Fibroblast of pulmonary artery (primary cell): ENCODE measurements at regions not wholly inside any gene's neighbourhood (a gene's known extent, or its start where the extent isn't known, plus 50 kb on each side); places are given as distances from the start of the nearest gene placed in this dataset.

Experiments used
- DNase-seq: peaks from one replicate; pipeline ENCODE4 v3.0.0-alpha.2; 2010; ENCODE audit warnings: low read depth
- H3K4me3 ChIP-seq: replicated peaks from 2 replicates; pipeline ENCODE4 v1.5.1; 2011; ENCODE audit warnings: low read depth, mild to moderate bottlenecking, control low read depth, low read length, moderate library complexity
- TF ChIP-seq, protein P1 (sequence below): IDR thresholded peaks from 2 replicates; pipeline ENCODE4 v1.5.1; 2011; ENCODE audit warnings: mild to moderate bottlenecking, control low read depth, low read length, inconsistent platforms; ENCODE audit errors: missing control alignments

GRCh38 chr15:27673766-27674445 lies 425.2 kb downstream of the OCA2 start:
- H3K4me3 ChIP-seq = no peak overlapping the region
- DNase-seq = no peak
- TF ChIP-seq, protein P1, sequence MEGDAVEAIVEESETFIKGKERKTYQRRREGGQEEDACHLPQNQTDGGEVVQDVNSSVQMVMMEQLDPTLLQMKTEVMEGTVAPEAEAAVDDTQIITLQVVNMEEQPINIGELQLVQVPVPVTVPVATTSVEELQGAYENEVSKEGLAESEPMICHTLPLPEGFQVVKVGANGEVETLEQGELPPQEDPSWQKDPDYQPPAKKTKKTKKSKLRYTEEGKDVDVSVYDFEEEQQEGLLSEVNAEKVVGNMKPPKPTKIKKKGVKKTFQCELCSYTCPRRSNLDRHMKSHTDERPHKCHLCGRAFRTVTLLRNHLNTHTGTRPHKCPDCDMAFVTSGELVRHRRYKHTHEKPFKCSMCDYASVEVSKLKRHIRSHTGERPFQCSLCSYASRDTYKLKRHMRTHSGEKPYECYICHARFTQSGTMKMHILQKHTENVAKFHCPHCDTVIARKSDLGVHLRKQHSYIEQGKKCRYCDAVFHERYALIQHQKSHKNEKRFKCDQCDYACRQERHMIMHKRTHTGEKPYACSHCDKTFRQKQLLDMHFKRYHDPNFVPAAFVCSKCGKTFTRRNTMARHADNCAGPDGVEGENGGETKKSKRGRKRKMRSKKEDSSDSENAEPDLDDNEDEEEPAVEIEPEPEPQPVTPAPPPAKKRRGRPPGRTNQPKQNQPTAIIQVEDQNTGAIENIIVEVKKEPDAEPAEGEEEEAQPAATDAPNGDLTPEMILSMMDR = no peak

GRCh38 chr15:27672537-27672936 lies 426.6 kb downstream of the OCA2 start:
- DNase-seq = no peak
- TF ChIP-seq, protein P1 = no peak
- no peak overlapping the region for H3K4me3 ChIP-seq

DNA sequence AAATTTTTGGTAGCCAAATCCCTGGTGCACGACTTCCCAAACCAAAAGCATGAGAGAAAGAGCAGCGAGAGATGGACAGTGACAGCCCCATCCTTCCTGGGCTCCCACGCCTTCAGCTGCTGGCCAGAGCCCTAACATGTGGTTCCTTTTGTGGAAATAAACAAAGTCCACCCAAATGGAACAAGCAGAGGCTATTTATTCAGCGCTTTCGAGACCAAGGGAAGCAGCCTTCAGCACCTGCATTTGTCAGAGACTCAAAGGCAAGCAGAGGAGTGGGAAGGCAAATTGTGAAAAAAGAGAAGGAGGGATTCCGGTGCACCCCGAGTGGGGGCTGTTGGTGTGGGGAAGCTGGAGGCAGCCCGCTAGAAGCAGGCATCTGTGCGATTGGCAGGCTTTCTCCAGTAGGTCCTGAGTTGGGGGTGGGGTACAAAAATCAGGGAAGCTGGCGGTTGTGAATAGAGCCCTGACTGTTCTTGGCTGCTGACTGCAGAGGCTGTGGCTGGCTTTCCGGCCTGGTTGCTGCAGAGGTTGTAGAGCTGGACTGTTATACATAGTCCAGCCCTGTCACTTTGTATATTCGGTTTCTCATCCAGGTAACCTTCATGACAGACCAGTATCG lies 427.2 kb downstream of the OCA2 start:
- H3K4me3 ChIP-seq = no peak overlapping the region
- no peak for DNase-seq
- TF ChIP-seq, protein P1 = no peak

DNA sequence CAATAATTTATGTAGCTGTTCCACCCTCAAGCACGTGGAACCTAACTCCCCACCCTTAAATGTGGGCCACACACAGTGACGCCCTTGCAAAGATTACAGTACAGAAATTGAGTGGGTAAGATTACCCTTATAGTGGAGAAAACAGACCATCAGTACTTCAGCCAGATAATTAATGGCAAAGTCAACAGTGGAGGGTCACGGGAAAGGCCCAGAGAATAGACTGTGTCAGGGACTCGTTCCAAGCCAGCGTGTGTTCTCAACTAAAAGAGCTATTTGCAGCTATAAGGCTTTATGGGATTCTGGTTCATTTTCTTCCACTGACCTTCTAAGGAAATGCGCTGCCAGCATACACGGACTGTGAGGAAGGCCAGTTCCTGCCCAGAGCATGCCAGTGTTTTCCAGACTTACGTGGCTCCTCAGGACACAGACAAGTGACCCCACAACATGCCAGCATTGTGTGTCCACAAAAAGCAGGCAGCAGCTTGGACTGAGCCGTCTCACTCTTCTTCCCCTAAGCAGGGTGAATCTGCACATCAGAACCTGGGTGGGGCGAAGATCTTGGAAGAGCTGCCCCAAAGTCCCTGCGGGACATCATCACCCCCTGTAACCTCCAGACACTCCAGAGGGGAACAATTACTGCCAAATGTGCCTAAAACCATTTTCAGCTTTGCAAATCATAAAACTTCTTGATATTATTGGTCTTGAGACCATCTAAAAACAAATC lies 428.5 kb downstream of the OCA2 start:
- no peak overlapping the region for H3K4me3 ChIP-seq
- TF ChIP-seq, protein P1 = no peak

DNA sequence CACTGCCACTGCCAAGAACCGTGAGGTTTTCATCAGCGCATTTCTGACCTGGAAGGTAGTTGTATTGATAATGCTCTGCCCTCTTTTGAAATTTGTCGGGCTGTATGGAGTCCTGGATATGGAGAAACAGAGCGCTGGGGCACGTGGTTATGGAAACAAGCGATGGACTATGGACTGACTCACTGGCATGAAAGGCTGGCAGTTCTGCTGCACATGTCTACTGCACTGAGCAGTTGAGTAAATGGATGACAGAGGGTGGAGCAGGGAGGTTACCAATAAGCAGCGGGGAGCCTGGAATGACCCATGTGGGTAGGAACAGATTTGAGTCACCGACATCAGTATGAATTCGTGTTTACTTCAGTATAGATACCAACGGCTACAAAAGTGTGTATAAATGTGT lies 429.5 kb downstream of the OCA2 start:
- H3K4me3 ChIP-seq = no peak overlapping the region
- TF ChIP-seq, protein P1 = no peak
- no peak for DNase-seq

More for the DNA sequence above, 428.5 kb downstream of the OCA2 start:
- no peak for DNase-seq

GRCh38 chr15:27668471-27669220 lies 430.5 kb downstream of the OCA2 start:
- TF ChIP-seq, protein P1 = no peak

More at GRCh38 chr15:27668471-27669220, 430.5 kb downstream of the OCA2 start:
- H3K4me3 ChIP-seq = no peak overlapping the region
- no peak for DNase-seq
